GM12878 (cell line): ENCODE measurements at regions not wholly inside any gene's neighbourhood (a gene's known extent, or its start where the extent isn't known, plus 50 kb on each side); places are given as distances from the start of the nearest gene placed in this dataset.

Experiments used
- TCF3 ChIP-seq: IDR thresholded peaks from 2 replicates; pipeline ENCODE4 v1.6.1; 2012; ENCODE audit warnings: low read depth, mild to moderate bottlenecking, low read length, borderline replicate concordance; ENCODE audit not compliant: insufficient read depth
- TF ChIP-seq, protein P1 (sequence below), 3 experiments: IDR thresholded peaks in 2 of 3; conservative IDR thresholded peaks in 1 of 3; 2 replicates each; pipeline ENCODE4 v1.5.1; 2011; ENCODE audit warnings: low read depth in 3 of 3, low read length in 3 of 3, mild to moderate bottlenecking in 3 of 3, control low read depth in 2 of 3, moderate library complexity in 2 of 3, inconsistent platforms in 1 of 3, mixed read lengths in 1 of 3; ENCODE audit not compliant: control insufficient read depth in 2 of 3, insufficient read depth in 1 of 3; ENCODE audit errors: extremely low read depth in 1 of 3

DNA sequence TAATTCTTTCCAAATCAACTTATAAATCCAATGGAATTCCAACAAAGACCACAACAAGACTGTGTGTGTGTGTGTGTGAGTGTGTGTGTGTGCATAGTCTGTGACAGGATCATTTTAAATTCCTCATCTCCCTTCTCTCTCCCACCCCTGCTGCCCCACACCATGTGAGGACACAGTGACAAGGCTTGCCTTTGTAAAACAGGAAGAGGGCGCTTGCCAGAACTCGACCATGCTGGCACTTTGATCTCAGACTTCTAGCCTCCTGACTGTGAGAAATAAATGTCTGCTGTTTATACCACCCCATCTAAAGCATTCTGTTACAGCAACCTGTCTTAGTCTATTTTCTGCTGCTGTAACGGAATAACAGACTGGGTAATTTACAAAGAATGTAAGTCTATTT lies 99.1 kb downstream of the NSMCE3 start:
- TF ChIP-seq, protein P1, sequence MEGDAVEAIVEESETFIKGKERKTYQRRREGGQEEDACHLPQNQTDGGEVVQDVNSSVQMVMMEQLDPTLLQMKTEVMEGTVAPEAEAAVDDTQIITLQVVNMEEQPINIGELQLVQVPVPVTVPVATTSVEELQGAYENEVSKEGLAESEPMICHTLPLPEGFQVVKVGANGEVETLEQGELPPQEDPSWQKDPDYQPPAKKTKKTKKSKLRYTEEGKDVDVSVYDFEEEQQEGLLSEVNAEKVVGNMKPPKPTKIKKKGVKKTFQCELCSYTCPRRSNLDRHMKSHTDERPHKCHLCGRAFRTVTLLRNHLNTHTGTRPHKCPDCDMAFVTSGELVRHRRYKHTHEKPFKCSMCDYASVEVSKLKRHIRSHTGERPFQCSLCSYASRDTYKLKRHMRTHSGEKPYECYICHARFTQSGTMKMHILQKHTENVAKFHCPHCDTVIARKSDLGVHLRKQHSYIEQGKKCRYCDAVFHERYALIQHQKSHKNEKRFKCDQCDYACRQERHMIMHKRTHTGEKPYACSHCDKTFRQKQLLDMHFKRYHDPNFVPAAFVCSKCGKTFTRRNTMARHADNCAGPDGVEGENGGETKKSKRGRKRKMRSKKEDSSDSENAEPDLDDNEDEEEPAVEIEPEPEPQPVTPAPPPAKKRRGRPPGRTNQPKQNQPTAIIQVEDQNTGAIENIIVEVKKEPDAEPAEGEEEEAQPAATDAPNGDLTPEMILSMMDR (IDR thresholded peaks at IDR 0.05 in 2 of 3, conservative IDR thresholded peaks at IDR 0.05 in 1 of 3; ENCODE audit: control insufficient read depth in 2 of 3, extremely low read depth in 1 of 3, insufficient read depth in 1 of 3, low read depth in 3 of 3, low read length in 3 of 3), result no peak
- no peak for TF ChIP-seq TCF3
